ENCODE measurements at regions not wholly inside any gene's neighbourhood (a gene's known extent, or its start where the extent isn't known, plus 50 kb on each side); places are given as distances from the start of the nearest gene placed in this dataset.

GRCh38 chr16:72455743-72456659, 284.0 kb upstream of the PMFBP1 start:
- TF ChIP-seq CTCF (IDR thresholded peaks at IDR 0.05 in 4 of 5, conservative IDR thresholded peaks at IDR 0.05 in 1 of 5) (no peak), POLR2A (IDR thresholded peaks at IDR 0.05) (no peak)
